ENCODE measurements at regions not wholly inside any gene's neighbourhood (a gene's known extent, or its start where the extent isn't known, plus 50 kb on each side); places are given as distances from the start of the nearest gene placed in this dataset.

- Mint-ChIP-seq H3K36me3 (no peaks in the 10 kb centered on the region), H3K27ac (no peak overlapping the region), H3K4me3 (no peak overlapping the region), H3K27me3 (no peaks in the 10 kb centered on the region), H3K9me3 (peaks cover 7% of the 10 kb centered on the region), H3K4me1 (no peaks in the 10 kb centered on the region)
- DNase-seq: no peak
- CTCF ChIA-PET: no interaction called here
Observed at GRCh38 chr10:118488710-118489497, 106.5 kb downstream of the PRLHR start.

DNA sequence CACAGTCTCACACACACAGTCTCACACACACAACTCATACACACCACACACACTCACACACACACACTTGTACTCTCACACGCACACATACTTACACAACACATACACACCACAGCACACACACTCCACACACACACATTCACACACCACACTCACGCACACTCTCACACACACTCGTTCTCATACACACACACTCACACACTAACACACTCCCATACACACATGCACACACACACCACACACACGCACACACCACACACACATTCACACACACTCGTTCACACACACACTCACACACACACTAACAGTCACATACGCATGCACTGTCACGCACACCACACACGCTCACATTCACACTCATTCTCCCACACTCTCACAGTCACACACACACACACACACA lies 109.8 kb downstream of the PRLHR start:
- Mint-ChIP-seq H3K36me3 (no peaks in the 10 kb centered on the region), H3K4me3 (no peak overlapping the region), H3K27me3 (no peaks in the 10 kb centered on the region), H3K9me3 (peaks cover 7% of the 10 kb centered on the region), H3K4me1 (no peaks in the 10 kb centered on the region), H3K27ac (no peak overlapping the region)
- CTCF ChIA-PET: no interaction called here
- DNase-seq: no peak

DNA sequence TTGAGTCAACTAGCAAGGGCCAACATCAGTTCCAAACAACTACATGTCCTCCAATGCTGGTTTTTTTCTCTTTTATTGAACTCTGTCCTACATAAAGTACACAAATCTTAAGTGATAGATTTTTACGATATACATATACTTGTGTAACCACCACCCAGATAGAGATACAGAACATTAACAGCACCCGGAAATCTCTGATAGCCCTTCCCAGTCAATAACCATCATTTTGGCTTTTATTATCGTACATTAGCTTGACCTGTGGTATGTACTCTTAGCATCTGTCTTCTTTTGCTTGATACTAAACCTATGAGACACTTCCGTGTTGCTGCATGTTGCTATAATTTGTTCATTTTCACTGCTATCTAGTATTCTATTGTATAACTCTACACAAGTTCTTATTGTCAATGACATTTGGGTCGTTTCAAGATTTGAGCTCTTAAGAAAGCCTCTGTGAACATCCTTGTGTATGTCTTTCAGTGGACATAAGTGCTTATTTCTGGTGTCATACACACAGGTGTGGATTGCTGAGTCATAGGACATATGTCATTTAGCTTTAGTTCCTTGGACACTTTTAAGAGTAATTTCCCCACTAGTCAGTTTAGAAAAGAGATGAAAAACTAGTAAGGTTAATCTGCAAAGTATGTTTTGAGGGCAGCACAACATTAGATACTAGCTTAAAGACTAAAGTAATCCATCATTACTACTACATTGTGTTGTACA lies 111.1 kb downstream of the PRLHR start:
- H3K36me3 Mint-ChIP-seq: no peaks in the 10 kb centered on the region
- no peaks in the 10 kb centered on the region for H3K27me3 Mint-ChIP-seq
- no peak for DNase-seq
- no peak overlapping the region for H3K27ac Mint-ChIP-seq
- no peaks in the 10 kb centered on the region for H3K4me1 Mint-ChIP-seq
- H3K9me3 Mint-ChIP-seq: peaks cover 7% of the 10 kb centered on the region
- H3K4me3 Mint-ChIP-seq: no peak overlapping the region
- CTCF ChIA-PET: interaction anchor here (1.1 kb wide), 1 partner anchor 25 kb away, joined by 4 read pairs; no protein-coding TSS in a partner anchor

- no peak overlapping the region for H3K4me3 Mint-ChIP-seq
- CTCF ChIA-PET: no interaction called here
- DNase-seq: no peak
Observed at GRCh38 chr10:118483496-118483895, 112.0 kb downstream of the PRLHR start.

GRCh38 chr10:118482393-118483331 lies 112.8 kb downstream of the PRLHR start:
- CTCF ChIA-PET: no interaction called here
- no peaks in the 10 kb centered on the region for H3K36me3 Mint-ChIP-seq
- DNase-seq: no peak
- no peaks in the 10 kb centered on the region for H3K4me1 Mint-ChIP-seq
- no peak overlapping the region for H3K4me3 Mint-ChIP-seq
- no peaks in the 10 kb centered on the region for H3K27me3 Mint-ChIP-seq
- no peaks in the 10 kb centered on the region for H3K9me3 Mint-ChIP-seq
- H3K27ac Mint-ChIP-seq: no peak overlapping the region

More at GRCh38 chr10:118483496-118483895, 112.0 kb downstream of the PRLHR start:
- no peaks in the 10 kb centered on the region for H3K27me3 Mint-ChIP-seq
- H3K27ac Mint-ChIP-seq: no peak overlapping the region
- no peaks in the 10 kb centered on the region for H3K9me3 Mint-ChIP-seq
- H3K4me1 Mint-ChIP-seq: no peaks in the 10 kb centered on the region
- H3K36me3 Mint-ChIP-seq: no peaks in the 10 kb centered on the region

DNA sequence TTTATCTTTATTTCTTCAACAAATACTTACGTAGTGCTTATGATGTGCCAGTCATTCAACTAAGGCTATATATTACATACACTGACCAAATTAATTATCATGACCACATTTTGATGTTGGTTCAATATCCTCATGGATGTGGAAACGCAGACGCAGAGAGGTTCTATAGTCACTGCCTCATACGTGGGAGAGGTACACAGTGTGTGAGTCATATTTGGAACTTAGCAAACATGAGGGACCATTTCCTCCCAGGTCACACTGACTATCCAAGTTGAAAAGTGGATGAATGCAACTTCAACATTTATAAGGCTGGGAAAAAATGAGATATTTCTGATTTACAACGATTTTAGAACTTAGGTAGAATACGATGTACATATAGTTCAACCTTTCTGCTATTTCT lies 113.6 kb downstream of the PRLHR start:
- H3K27ac Mint-ChIP-seq: no peak overlapping the region
- CTCF ChIA-PET: no interaction called here
- H3K36me3 Mint-ChIP-seq: no peaks in the 10 kb centered on the region
- no peaks in the 10 kb centered on the region for H3K27me3 Mint-ChIP-seq
- H3K9me3 Mint-ChIP-seq: no peaks in the 10 kb centered on the region
- H3K4me3 Mint-ChIP-seq: no peak overlapping the region
- H3K4me1 Mint-ChIP-seq: no peaks in the 10 kb centered on the region
- no peak for DNase-seq

DNA sequence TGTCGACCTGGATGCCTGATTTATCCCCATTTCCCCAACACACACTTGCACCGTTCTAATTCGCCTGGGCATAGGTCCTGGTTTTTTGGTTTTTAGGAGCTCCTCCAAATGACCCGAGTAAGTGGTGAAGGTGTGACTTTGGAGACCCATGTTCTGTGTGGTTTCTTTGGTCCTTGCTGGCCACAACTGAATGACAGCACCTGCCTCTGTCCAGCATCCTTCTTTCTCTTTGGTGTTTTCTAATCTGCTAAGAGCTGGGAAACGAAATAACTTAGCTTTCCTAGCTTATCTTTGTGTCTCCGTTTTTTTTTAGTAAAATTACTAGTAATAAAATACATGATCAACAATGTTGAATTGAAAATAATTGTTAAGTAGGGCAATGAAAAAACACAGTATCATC lies 120.2 kb downstream of the PRLHR start:
- H3K36me3 Mint-ChIP-seq: no peaks in the 10 kb centered on the region
- H3K4me3 Mint-ChIP-seq: no peak overlapping the region
- no peak overlapping the region for H3K27ac Mint-ChIP-seq
- H3K9me3 Mint-ChIP-seq: no peaks in the 10 kb centered on the region
- no peaks in the 10 kb centered on the region for H3K4me1 Mint-ChIP-seq
- DNase-seq: no peak
- peaks cover 16% of the 10 kb centered on the region for H3K27me3 Mint-ChIP-seq
- CTCF ChIA-PET: interaction anchor here (2.8 kb wide), 1 partner anchor 16 kb away, joined by 8 read pairs; no protein-coding TSS in a partner anchor

GRCh38 chr10:118474111-118474510 lies 121.3 kb downstream of the PRLHR start:
- Mint-ChIP-seq H3K36me3 (no peaks in the 10 kb centered on the region), H3K27ac (no peak overlapping the region), H3K4me1 (no peaks in the 10 kb centered on the region), H3K9me3 (no peaks in the 10 kb centered on the region), H3K4me3 (no peak overlapping the region), H3K27me3 (peaks cover 26% of the 10 kb centered on the region)
- CTCF ChIA-PET: interaction anchor here (2.8 kb wide), 1 partner anchor 14 kb away, joined by 8 read pairs; no protein-coding TSS in a partner anchor
- no peak for DNase-seq

- Mint-ChIP-seq H3K4me1 (no peaks in the 10 kb centered on the region), H3K27ac (no peak overlapping the region), H3K36me3 (no peaks in the 10 kb centered on the region), H3K9me3 (no peaks in the 10 kb centered on the region), H3K4me3 (no peak overlapping the region), H3K27me3 (peaks cover 33% of the 10 kb centered on the region)
- no peak for DNase-seq
- CTCF ChIA-PET: no interaction called here
Observed at GRCh38 chr10:118473305-118473960, 122.0 kb downstream of the PRLHR start.

DNA sequence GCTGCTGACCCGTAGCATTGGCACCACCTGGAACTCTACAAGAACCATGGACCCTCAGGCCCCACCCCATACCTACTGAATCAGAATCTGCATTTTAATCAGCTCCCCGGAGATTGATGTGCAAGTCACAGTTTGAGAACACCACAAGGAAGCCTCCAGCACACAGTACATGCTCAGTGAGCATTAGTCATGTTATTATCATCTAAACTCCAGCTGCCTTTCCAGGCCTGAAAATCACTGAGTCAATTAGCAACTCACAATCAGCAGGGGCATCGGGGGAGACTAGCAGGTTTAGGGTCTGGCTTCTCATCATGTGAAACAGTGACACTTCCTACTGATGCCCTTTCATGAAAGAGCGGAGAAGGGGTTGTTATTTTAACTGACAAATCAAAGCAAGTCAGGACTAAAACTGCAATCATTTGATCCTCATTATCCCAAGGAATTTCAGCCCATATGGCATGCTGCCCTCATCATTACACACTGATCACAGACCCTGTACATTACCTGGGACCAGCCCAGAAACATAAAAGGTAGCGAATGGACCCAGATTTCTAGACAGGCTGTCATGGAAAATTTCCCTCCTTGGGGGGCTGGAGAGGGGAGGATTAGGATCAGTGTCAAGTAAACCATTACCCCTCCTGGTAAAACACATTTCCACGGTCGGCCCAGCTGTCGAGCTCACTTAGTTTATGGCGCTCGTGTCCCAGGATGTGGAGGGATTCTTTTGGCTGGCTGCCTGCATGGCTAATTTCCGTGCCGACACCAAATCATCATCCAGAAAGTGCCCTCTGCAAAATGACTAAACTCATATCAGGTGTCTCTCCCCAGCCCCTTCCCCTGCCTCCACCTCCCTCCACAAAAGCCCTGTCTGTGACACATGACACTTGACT lies 122.8 kb downstream of the PRLHR start:
- Mint-ChIP-seq H3K36me3 (no peaks in the 10 kb centered on the region), H3K4me3 (no peak overlapping the region), H3K27ac (no peak overlapping the region), H3K9me3 (no peaks in the 10 kb centered on the region), H3K27me3 (peaks cover 33% of the 10 kb centered on the region), H3K4me1 (no peaks in the 10 kb centered on the region)
- no peak for DNase-seq
- CTCF ChIA-PET: interaction anchor here (1.7 kb wide), 1 partner anchor 12 kb away, joined by 3 read pairs; no protein-coding TSS in a partner anchor

GRCh38 chr10:118471863-118472262 lies 123.6 kb downstream of the PRLHR start:
- H3K9me3 Mint-ChIP-seq: no peaks in the 10 kb centered on the region
- no peaks in the 10 kb centered on the region for H3K36me3 Mint-ChIP-seq
- CTCF ChIA-PET: interaction anchor here (1.7 kb wide), 1 partner anchor 11 kb away, joined by 3 read pairs; no protein-coding TSS in a partner anchor
- peaks cover 33% of the 10 kb centered on the region for H3K27me3 Mint-ChIP-seq
- DNase-seq: no peak
- no peak overlapping the region for H3K4me3 Mint-ChIP-seq
- no peak overlapping the region for H3K27ac Mint-ChIP-seq
- no peaks in the 10 kb centered on the region for H3K4me1 Mint-ChIP-seq

- no peak overlapping the region for H3K4me3 Mint-ChIP-seq
- H3K4me1 Mint-ChIP-seq: no peaks in the 10 kb centered on the region
- no peaks in the 10 kb centered on the region for H3K9me3 Mint-ChIP-seq
- no peak for DNase-seq
- no peak overlapping the region for H3K27ac Mint-ChIP-seq
- CTCF ChIA-PET: interaction anchor here (1.1 kb wide), 1 partner anchor 11 kb away, joined by 6 read pairs; no protein-coding TSS in a partner anchor
- H3K36me3 Mint-ChIP-seq: no peaks in the 10 kb centered on the region
- peaks cover 40% of the 10 kb centered on the region for H3K27me3 Mint-ChIP-seq
Observed at GRCh38 chr10:118470470-118470869, 125.0 kb downstream of the PRLHR start.

- Mint-ChIP-seq H3K4me3 (no peak overlapping the region), H3K9me3 (no peaks in the 10 kb centered on the region), H3K4me1 (no peaks in the 10 kb centered on the region), H3K36me3 (no peaks in the 10 kb centered on the region), H3K27ac (no peak overlapping the region), H3K27me3 (peaks cover 41% of the 10 kb centered on the region)
- CTCF ChIA-PET: no interaction called here
- no peak for DNase-seq
Observed at GRCh38 chr10:118467200-118467599, 125.1 kb upstream of the FAM204A start.

Measured in activated naive CD4-positive, alpha-beta T cell treated with anti-CD3 and anti-CD28 coated beads, Interleukin-2, amount 10 ng/mL, durations not matched to agents 7 days and 5 days (primary cell).